ENCODE measurements at regions not wholly inside any gene's neighbourhood (a gene's known extent, or its start where the extent isn't known, plus 50 kb on each side); places are given as distances from the start of the nearest gene placed in this dataset.

DNA sequence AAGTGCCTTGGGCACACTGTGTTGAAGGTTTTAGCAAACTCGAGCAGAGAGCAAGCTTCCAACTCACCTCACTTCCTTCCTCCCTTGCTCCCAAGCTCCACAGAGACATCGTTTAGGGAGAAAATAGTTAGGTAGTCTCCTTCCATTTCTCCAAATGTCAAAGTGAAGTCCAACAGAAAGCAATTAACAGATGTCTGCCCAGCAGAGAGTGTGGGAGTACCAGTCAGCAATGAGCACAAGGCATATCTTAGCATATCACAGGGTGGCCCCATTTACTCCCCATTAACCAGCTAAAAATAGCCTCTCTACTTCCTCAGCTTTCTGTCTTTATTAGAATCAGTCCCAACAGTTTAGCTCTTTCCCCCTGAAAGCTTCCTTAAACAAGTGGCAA, 334.2 kb upstream of the CAMK1G start:
- H3K4me1 ChIP-seq (ENCODE audit: insufficient read depth, low read length), result no peaks in the 10 kb centered on the region
- ATAC-seq (ENCODE audit: insufficient read depth, low read depth) (no peak), DNase-seq (no peak)
- H2AFZ ChIP-seq (ENCODE audit: low read depth, low read length), result no peak overlapping the region
- no peaks in the 10 kb centered on the region for H3K36me3 ChIP-seq (ENCODE audit: insufficient read depth, low read length)
- H3K27me3 ChIP-seq (ENCODE audit: insufficient read depth, low read length, poor library complexity), result no peaks in the 10 kb centered on the region
- H3K9ac ChIP-seq (ENCODE audit: low read depth, low read length), result no peak overlapping the region
- no peak overlapping the region for H3K4me3 ChIP-seq (ENCODE audit: low read depth in 1 of 2, low read length in 2 of 2)
- TF ChIP-seq EZH2 (IDR thresholded peaks at IDR 0.05; ENCODE audit: borderline replicate concordance, low read depth, low read length, severe bottlenecking), result no peak
- no peak for TF ChIP-seq CTCF (IDR thresholded peaks at IDR 0.05; ENCODE audit: borderline replicate concordance, extremely low read depth, low read length, poor library complexity, severe bottlenecking)
- no peak overlapping the region for H3K4me2 ChIP-seq (ENCODE audit: insufficient read depth, low read length)
- no peaks in the 10 kb centered on the region for H3K79me2 ChIP-seq (ENCODE audit: insufficient read depth, low read length)
- H4K20me1 ChIP-seq (ENCODE audit: insufficient read depth, low read length), result no peaks in the 10 kb centered on the region
- no peaks in the 10 kb centered on the region for H3K9me3 ChIP-seq (ENCODE audit: insufficient read depth, low read length, severe bottlenecking)
- H3K27ac ChIP-seq (ENCODE audit: low read length), result no peak overlapping the region

- Histone ChIP-seq H3K36me3 (ENCODE audit: insufficient read depth, low read length) (no peaks in the 10 kb centered on the region), H4K20me1 (ENCODE audit: insufficient read depth, low read length) (no peaks in the 10 kb centered on the region), H3K4me1 (ENCODE audit: insufficient read depth, low read length) (no peaks in the 10 kb centered on the region), H3K4me2 (ENCODE audit: insufficient read depth, low read length) (no peak overlapping the region), H3K27me3 (ENCODE audit: insufficient read depth, low read length, poor library complexity) (no peaks in the 10 kb centered on the region), H2AFZ (ENCODE audit: low read depth, low read length) (no peak overlapping the region), H3K9me3 (ENCODE audit: insufficient read depth, low read length, severe bottlenecking) (no peaks in the 10 kb centered on the region), H3K79me2 (ENCODE audit: insufficient read depth, low read length) (no peaks in the 10 kb centered on the region), H3K27ac (ENCODE audit: low read length) (no peak overlapping the region), H3K9ac (ENCODE audit: low read depth, low read length) (no peak overlapping the region), H3K4me3 (ENCODE audit: low read depth in 1 of 2, low read length in 2 of 2) (no peak overlapping the region)
- DNase-seq (no peak), ATAC-seq (ENCODE audit: insufficient read depth, low read depth) (no peak)
- TF ChIP-seq EZH2 (IDR thresholded peaks at IDR 0.05; ENCODE audit: borderline replicate concordance, low read depth, low read length, severe bottlenecking) (no peak), CTCF (IDR thresholded peaks at IDR 0.05; ENCODE audit: borderline replicate concordance, extremely low read depth, low read length, poor library complexity, severe bottlenecking) (no peak)
Measured at GRCh38 chr1:209249785-209250440, 333.6 kb upstream of the CAMK1G start.

- no peak for ATAC-seq (ENCODE audit: insufficient read depth, low read depth)
- TF ChIP-seq CTCF (IDR thresholded peaks at IDR 0.05; ENCODE audit: borderline replicate concordance, extremely low read depth, low read length, poor library complexity, severe bottlenecking) (no peak), EZH2 (IDR thresholded peaks at IDR 0.05; ENCODE audit: borderline replicate concordance, low read depth, low read length, severe bottlenecking) (no peak)
- DNase-seq, result no peak
Measured at GRCh38 chr1:209250861-209251636, 332.5 kb upstream of the CAMK1G start.

More at GRCh38 chr1:209250861-209251636, 332.5 kb upstream of the CAMK1G start:
- no peaks in the 10 kb centered on the region for H3K9me3 ChIP-seq (ENCODE audit: insufficient read depth, low read length, severe bottlenecking)
- no peak overlapping the region for H2AFZ ChIP-seq (ENCODE audit: low read depth, low read length)
- H3K4me2 ChIP-seq (ENCODE audit: insufficient read depth, low read length), result no peak overlapping the region
- H3K27ac ChIP-seq (ENCODE audit: low read length), result no peak overlapping the region
- no peak overlapping the region for H3K9ac ChIP-seq (ENCODE audit: low read depth, low read length)
- no peaks in the 10 kb centered on the region for H3K79me2 ChIP-seq (ENCODE audit: insufficient read depth, low read length)
- H4K20me1 ChIP-seq (ENCODE audit: insufficient read depth, low read length), result no peaks in the 10 kb centered on the region
- no peak overlapping the region for H3K4me3 ChIP-seq (ENCODE audit: low read depth in 1 of 2, low read length in 2 of 2)
- H3K36me3 ChIP-seq (ENCODE audit: insufficient read depth, low read length), result no peaks in the 10 kb centered on the region
- H3K4me1 ChIP-seq (ENCODE audit: insufficient read depth, low read length), result no peaks in the 10 kb centered on the region
- H3K27me3 ChIP-seq (ENCODE audit: insufficient read depth, low read length, poor library complexity), result no peaks in the 10 kb centered on the region

All from DND-41 (cell line).